Coronary artery (tissue), 2 donors: ENCODE measurements at regions not wholly inside any gene's neighbourhood (a gene's known extent, or its start where the extent isn't known, plus 50 kb on each side); places are given as distances from the start of the nearest gene placed in this dataset.

ENCODE experiments used
- DNase-seq: peaks from one replicate; pipeline ENCODE4 v3.0.0-alpha.2; 2017; ENCODE audit warnings: low spot score
- H3K27ac ChIP-seq, 2 donors: fragments of 200-600 bp; sonication (generic); one replicate each; pipeline ENCODE4 v1.5.1; 2016 to 2019
- H3K4me3 ChIP-seq: fragments of 200-600 bp; sonication (generic); 2 replicates; pipeline ENCODE4 v1.5.1; 2016; ENCODE audit warnings: mild to moderate bottlenecking, moderate library complexity
- CTCF ChIP-seq: fragments of 200-600 bp; sonication (generic); IDR thresholded peaks from one replicate; pipeline ENCODE4 v1.5.1; 2019; ENCODE audit warnings: antibody characterized with exemption

GRCh38 chr13:40208517-40208916 lies 457.9 kb downstream of the FOXO1 start:
- no peak for TF ChIP-seq CTCF
- no peak overlapping the region for H3K27ac ChIP-seq
- no peak overlapping the region for H3K4me3 ChIP-seq
- DNase-seq, result no peak

- no peak for DNase-seq
- H3K27ac ChIP-seq, result no peak overlapping the region
- no peak for TF ChIP-seq CTCF
- H3K4me3 ChIP-seq, result no peak overlapping the region
Measured at GRCh38 chr13:40210865-40211585, 455.4 kb downstream of the FOXO1 start.

- Histone ChIP-seq H3K4me3 (no peak overlapping the region), H3K27ac (no peak overlapping the region)
- no peak for DNase-seq
- TF ChIP-seq CTCF, result no peak
Measured at GRCh38 chr13:40211586-40211968, 454.9 kb downstream of the FOXO1 start.

GRCh38 chr13:40213779-40214178 lies 452.7 kb downstream of the FOXO1 start:
- DNase-seq, result no peak
- no peak for TF ChIP-seq CTCF
- Histone ChIP-seq H3K4me3 (no peak overlapping the region), H3K27ac (no peak overlapping the region)

GRCh38 chr13:40215311-40215710 lies 451.1 kb downstream of the FOXO1 start:
- DNase-seq, result no peak
- no peak overlapping the region for H3K4me3 ChIP-seq
- H3K27ac ChIP-seq, result no peak overlapping the region
- TF ChIP-seq CTCF, result no peak

- no peak for DNase-seq
- TF ChIP-seq CTCF, result no peak
- Histone ChIP-seq H3K4me3 (no peak overlapping the region), H3K27ac (no peak overlapping the region)
Measured at GRCh38 chr13:40215747-40216146, 450.7 kb downstream of the FOXO1 start.

- no peak for TF ChIP-seq CTCF
- DNase-seq, result no peak
- H3K27ac ChIP-seq, result no peak overlapping the region
- no peak overlapping the region for H3K4me3 ChIP-seq
Measured at GRCh38 chr13:40217675-40218074, 448.8 kb downstream of the FOXO1 start.
